ENCODE measurements at regions not wholly inside any gene's neighbourhood (a gene's known extent, or its start where the extent isn't known, plus 50 kb on each side); places are given as distances from the start of the nearest gene placed in this dataset.

GRCh38 chr6:132207991-132208390, 193.3 kb downstream of the MOXD1 start:
- POLR2A ChIA-PET: no interaction called here
- DNase-seq (ENCODE audit: extremely low spot score): no peak
- CTCF ChIA-PET: interaction anchor here (1.2 to 2.1 kb wide), 3 partner anchors 9 to 285 kb away, joined by 3 to 7 read pairs (median 4); no protein-coding TSS in a partner anchor
- TF ChIP-seq CTCF (IDR thresholded peaks at IDR 0.05; ENCODE audit: control extremely low read depth, extremely low read depth, low read depth, missing control alignments): no peak

- DNase-seq (ENCODE audit: extremely low spot score): no peak
- TF ChIP-seq CTCF (IDR thresholded peaks at IDR 0.05; ENCODE audit: control extremely low read depth, extremely low read depth, low read depth, missing control alignments): no peak
- POLR2A ChIA-PET: no interaction called here
- CTCF ChIA-PET: interaction anchor here (1.3 kb wide), 1 partner anchor 291 kb away, joined by 4 read pairs; no protein-coding TSS in a partner anchor
Observed at GRCh38 chr6:132205946-132206345, 195.3 kb downstream of the MOXD1 start.

- ChIA-PET POLR2A (no interaction called here), CTCF (no interaction called here)
- TF ChIP-seq CTCF (IDR thresholded peaks at IDR 0.05; ENCODE audit: control extremely low read depth, extremely low read depth, low read depth, missing control alignments): no peak
- no peak for DNase-seq (ENCODE audit: extremely low spot score)
Observed at GRCh38 chr6:132204591-132204990, 196.7 kb downstream of the MOXD1 start.

- no peak for TF ChIP-seq CTCF (IDR thresholded peaks at IDR 0.05; ENCODE audit: control extremely low read depth, extremely low read depth, low read depth, missing control alignments)
- ChIA-PET POLR2A (no interaction called here), CTCF (interaction anchor here (1.1 to 1.6 kb wide), 2 partner anchors 8 to 78 kb away, joined by 3 to 5 read pairs; no protein-coding TSS in a partner anchor)
- DNase-seq (ENCODE audit: extremely low spot score): no peak
Observed at GRCh38 chr6:132202574-132202973, 198.7 kb downstream of the MOXD1 start.

GRCh38 chr6:132199343-132199742, 201.9 kb downstream of the MOXD1 start:
- ChIA-PET POLR2A (no interaction called here), CTCF (interaction anchor here (0.7 kb wide), 1 partner anchor 16 kb away, joined by 3 read pairs; no protein-coding TSS in a partner anchor)
- DNase-seq (ENCODE audit: extremely low spot score): no peak
- no peak for TF ChIP-seq CTCF (IDR thresholded peaks at IDR 0.05; ENCODE audit: control extremely low read depth, extremely low read depth, low read depth, missing control alignments)

GRCh38 chr6:132198896-132199295, 202.4 kb downstream of the MOXD1 start:
- ChIA-PET POLR2A (no interaction called here), CTCF (interaction anchor here (1.0 kb wide), 1 partner anchor 9 kb away, joined by 3 read pairs; no protein-coding TSS in a partner anchor)
- TF ChIP-seq CTCF (IDR thresholded peaks at IDR 0.05; ENCODE audit: control extremely low read depth, extremely low read depth, low read depth, missing control alignments): no peak
- DNase-seq (ENCODE audit: extremely low spot score): no peak

Data from GM10248 (cell line).